IMR-90 (cell line): ENCODE measurements at regions not wholly inside any gene's neighbourhood (a gene's known extent, or its start where the extent isn't known, plus 50 kb on each side); places are given as distances from the start of the nearest gene placed in this dataset.

Experiments used
- BHLHE40 ChIP-seq: fragments of 150-350 bp; IDR thresholded peaks from 2 replicates; pipeline ENCODE4 v1.6.1; 2016; ENCODE audit warnings: mild to moderate bottlenecking, low read depth, low read length
- CEBPB ChIP-seq: IDR thresholded peaks from 2 replicates; pipeline ENCODE4 v1.6.1; 2012; ENCODE audit warnings: low read depth, low read length, improper control_type of control experiment
- CHD1 ChIP-seq: IDR thresholded peaks from 2 replicates; pipeline ENCODE4 v1.6.1; 2012; ENCODE audit warnings: low read depth, low read length, improper control_type of control experiment
- CTCF ChIP-seq: conservative IDR thresholded peaks from 2 replicates; pipeline ENCODE4 v1.5.1; 2012; ENCODE audit warnings: mild to moderate bottlenecking, low read depth, low read length, improper control_type of control experiment
- MAFK ChIP-seq: IDR thresholded peaks from 2 replicates; pipeline ENCODE4 v1.6.1; 2012; ENCODE audit warnings: low read depth, low read length, improper control_type of control experiment
- MAZ ChIP-seq: IDR thresholded peaks from 2 replicates; pipeline ENCODE4 v1.6.1; 2012; ENCODE audit warnings: low read depth, mild to moderate bottlenecking, low read length, improper control_type of control experiment, moderate library complexity, borderline replicate concordance
- MXI1 ChIP-seq: IDR thresholded peaks from 2 replicates; pipeline ENCODE4 v1.6.1; 2012; ENCODE audit warnings: low read depth, mild to moderate bottlenecking, low read length, moderate library complexity, borderline replicate concordance
- NFE2L2 ChIP-seq: fragments of 150-350 bp; IDR thresholded peaks from 2 replicates; pipeline ENCODE4 v1.6.1; 2016; ENCODE audit warnings: low read depth, mild to moderate bottlenecking, low read length
- POLR2A ChIP-seq: IDR thresholded peaks from 2 replicates; pipeline ENCODE4 v1.6.1; 2012; ENCODE audit warnings: mild to moderate bottlenecking, low read depth, low read length
- RAD21 ChIP-seq: IDR thresholded peaks from 2 replicates; pipeline ENCODE4 v1.6.1; 2012; ENCODE audit warnings: low read length, improper control_type of control experiment
- RCOR1 ChIP-seq: IDR thresholded peaks from 2 replicates; pipeline ENCODE4 v1.6.1; 2012; ENCODE audit warnings: mild to moderate bottlenecking, low read length, improper control_type of control experiment; ENCODE audit not compliant: insufficient replicate concordance
- RFX5 ChIP-seq: IDR thresholded peaks from 2 replicates; pipeline ENCODE4 v1.8.0; 2012; ENCODE audit warnings: low read depth, mild to moderate bottlenecking, low read length, moderate library complexity
- TF ChIP-seq, protein P1 (sequence below): fragments of 150-350 bp; IDR thresholded peaks from 2 replicates; pipeline ENCODE4 v1.6.1; 2017; ENCODE audit warnings: mild to moderate bottlenecking, antibody characterized with exemption, low read length, low read depth

DNA sequence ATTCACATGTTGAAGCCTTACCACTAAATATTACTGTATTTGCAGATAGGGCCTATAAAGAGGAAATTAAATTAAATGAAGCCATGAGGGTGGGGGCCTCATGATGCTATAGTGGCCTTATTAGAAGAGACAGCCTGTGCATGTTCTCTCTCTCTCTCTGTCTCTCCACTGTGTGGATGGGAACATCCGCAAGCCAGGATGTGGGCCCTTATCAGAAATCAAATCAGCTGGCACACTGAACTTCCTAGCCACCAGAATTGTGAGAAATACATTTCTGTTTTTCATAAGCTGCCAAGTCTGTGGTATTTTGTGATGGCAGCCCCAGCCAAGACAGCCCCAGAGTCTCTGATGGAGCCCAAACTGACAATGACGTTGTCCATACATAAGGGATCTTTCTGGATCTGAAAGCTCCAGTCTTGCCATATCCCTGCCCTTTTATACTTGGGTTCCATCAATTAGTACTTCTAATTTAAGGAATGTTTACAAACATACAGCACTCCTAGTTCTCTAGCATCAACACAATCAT is 300.5 kb upstream of the ATP10B start:
- TF ChIP-seq CTCF, result no peak
- no peak for TF ChIP-seq CHD1
- no peak for TF ChIP-seq CEBPB
- no peak for TF ChIP-seq NFE2L2
- no peak for TF ChIP-seq POLR2A
- TF ChIP-seq RFX5, result no peak
- TF ChIP-seq, protein P1, sequence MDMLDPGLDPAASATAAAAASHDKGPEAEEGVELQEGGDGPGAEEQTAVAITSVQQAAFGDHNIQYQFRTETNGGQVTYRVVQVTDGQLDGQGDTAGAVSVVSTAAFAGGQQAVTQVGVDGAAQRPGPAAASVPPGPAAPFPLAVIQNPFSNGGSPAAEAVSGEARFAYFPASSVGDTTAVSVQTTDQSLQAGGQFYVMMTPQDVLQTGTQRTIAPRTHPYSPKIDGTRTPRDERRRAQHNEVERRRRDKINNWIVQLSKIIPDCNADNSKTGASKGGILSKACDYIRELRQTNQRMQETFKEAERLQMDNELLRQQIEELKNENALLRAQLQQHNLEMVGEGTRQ, result no peak
- no peak for TF ChIP-seq MXI1
- no peak for TF ChIP-seq BHLHE40
- TF ChIP-seq RAD21, result no peak
- no peak for TF ChIP-seq MAZ
- TF ChIP-seq MAFK, result no peak
- TF ChIP-seq RCOR1, result no peak
